Adrenal gland (tissue), 9 donors: ENCODE measurements at regions not wholly inside any gene's neighbourhood (a gene's known extent, or its start where the extent isn't known, plus 50 kb on each side); places are given as distances from the start of the nearest gene placed in this dataset.

Experiments used
- DNase-seq, 7 donors: peaks; one replicate each; pipeline ENCODE4 v3.0.0-alpha.2; 2019 to 2020
- H3K27ac ChIP-seq, 5 donors: fragments of 200-600 bp; sonication (generic) in 4 of 5; 1 replicate in 3 of 5; 2 replicates in 2 of 5; pipeline versions ENCODE4 v1.5.1 to v1.8.0; 2016 to 2020; ENCODE audit warnings: mild to moderate bottlenecking in 1 of 5
- H3K27me3 ChIP-seq: fragments of 200-600 bp; 2 replicates; pipeline ENCODE4 v1.8.0; 2021
- H3K36me3 ChIP-seq, 2 donors: fragments of 200-600 bp; replicated peaks in 1 of 2; 1 replicate in 1 of 2; 2 replicates in 1 of 2; pipeline versions ENCODE4 v1.5.1 to v1.8.0; 2018 to 2022
- H3K4me1 ChIP-seq, 2 donors: fragments of 200-600 bp; replicated peaks in 1 of 2; 1 replicate in 1 of 2; 2 replicates in 1 of 2; pipeline versions ENCODE4 v1.5.1 to v1.8.0; 2018 to 2021
- H3K4me3 ChIP-seq, 4 donors: fragments of 200-600 bp; sonication (generic) in 3 of 4; one replicate each; pipeline ENCODE4 v1.5.1; 2016 to 2018
- H3K9me3 ChIP-seq, 3 donors: fragments of 200-600 bp; sonication (generic) in 1 of 3; replicated peaks in 1 of 3; 1 replicate in 2 of 3; 2 replicates in 1 of 3; pipeline versions ENCODE4 v1.5.1 to v1.8.0; 2016 to 2021
- CTCF ChIP-seq, 6 experiments: fragments of 450-650 bp in 4 of 6; fragments of 200-600 bp in 2 of 6; sonication (generic) in 1 of 6; IDR thresholded peaks; 1 replicate in 5 of 6; 2 replicates in 1 of 6; pipeline versions ENCODE4 v1.5.1 to v1.8.0; 2016 to 2021; ENCODE audit warnings: antibody characterized with exemption in 6 of 6, mild to moderate bottlenecking in 2 of 6, moderate library complexity in 1 of 6
- POLR2A ChIP-seq, 2 donors: fragments of 450-650 bp; IDR thresholded peaks; one replicate each; pipeline ENCODE4 v1.6.1; 2017; ENCODE audit warnings: antibody characterized with exemption in 2 of 2, mild to moderate bottlenecking in 2 of 2, moderate library complexity in 1 of 2
- WGBS, 4 donors: extraction: QIAGEN DNeasy Blood & Tissue Kit in 2 of 4; methylation state at CpG; one replicate each; pipeline versions ENCODE4 v1.1.5 to v1.1.7; 2013 to 2017; 5-methylcytosine and 5-hydroxymethylcytosine counted together
- intact Hi-C, 2 donors: fragments of 100-400 bp; cut with DNase I; formaldehyde crosslinking; loops; one replicate each; pipeline versions ENCODE4 v1.14.1 to v1.15.0; 2022 to 2023
- donor health status: healthy with polysubstance abuse.
- donor health status: Bipolar disorder and iron deficiency.
- donor health status: DM: yes; HTN: yes; CAD: no.
- donor health status: DM: no; HTN: no; CAD: no.
- donor health status: DM: no; HTN: no; CAD: no.

DNA sequence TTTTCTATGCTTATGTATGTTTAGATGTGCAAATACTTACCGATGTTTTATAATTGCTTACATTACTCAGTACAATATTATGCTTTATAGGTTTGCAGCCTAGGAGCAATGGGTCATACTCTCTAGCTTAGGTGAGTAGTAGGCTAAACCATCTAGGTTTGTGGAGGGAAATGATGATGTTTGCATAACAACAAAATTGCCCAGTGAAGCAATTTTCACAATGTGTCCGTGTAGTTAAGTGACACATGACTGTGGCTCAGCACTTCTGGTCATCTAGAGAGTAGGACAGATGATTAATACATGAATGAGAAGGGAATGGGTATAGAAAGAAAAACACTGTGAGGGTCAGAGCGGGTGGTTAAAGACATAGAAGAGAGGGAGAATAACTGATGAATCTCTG is 2116.2 kb upstream of the PIK3C3 start:
- WGBS, 4 donors: 82 to 84% (median 84%) methylated on average over 3 of the region's 3 CpGs
- H3K27ac ChIP-seq: no peak overlapping the region
- DNase-seq: no peak
- no peaks in the 10 kb centered on the region for H3K4me1 ChIP-seq
- H3K27me3 ChIP-seq: no peaks in the 10 kb centered on the region
- H3K36me3 ChIP-seq: no peaks in the 10 kb centered on the region
- TF ChIP-seq POLR2A (IDR thresholded peaks at IDR 0.05) (no peak), CTCF (IDR thresholded peaks at IDR 0.05) (no peak)
- no peak overlapping the region for H3K4me3 ChIP-seq
- H3K9me3 ChIP-seq: no peaks in the 10 kb centered on the region
- intact Hi-C loops: loop anchor here in 1 of 2 donors (10.0 kb wide), 1 partner anchor 64 kb away; no protein-coding TSS in a partner anchor

DNA sequence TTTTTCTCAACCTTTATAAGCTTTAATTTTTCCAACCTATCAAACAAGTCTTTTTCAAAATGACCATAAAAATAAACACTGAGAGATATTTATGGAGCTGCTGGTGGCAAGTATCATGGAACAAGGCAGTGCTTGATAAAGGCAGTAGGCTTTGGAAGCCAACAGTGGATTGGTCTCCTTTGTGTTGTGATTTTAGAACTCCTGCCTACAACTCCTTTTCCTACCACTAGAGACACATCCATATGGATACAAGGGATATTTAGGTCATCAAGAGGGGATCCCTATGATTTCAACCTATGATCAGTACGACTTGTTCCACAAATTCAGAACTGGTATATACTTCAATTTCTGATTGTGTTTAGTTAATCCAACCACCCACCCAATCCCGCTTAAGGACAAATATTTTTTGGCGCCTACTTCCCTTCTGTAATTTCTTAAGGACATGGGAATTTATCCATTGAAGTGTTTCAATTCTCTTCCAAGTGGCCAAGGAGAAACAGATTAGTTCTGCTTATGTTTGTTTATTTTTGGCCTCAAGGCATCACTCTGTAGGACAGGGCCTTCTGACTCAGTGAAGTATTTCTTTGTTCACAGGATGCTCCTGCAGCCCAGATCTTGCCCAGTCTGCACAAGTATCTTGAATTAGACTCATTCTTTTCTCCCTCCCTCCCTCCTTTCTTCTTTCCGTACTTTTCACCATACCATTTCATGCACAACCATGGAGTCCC is 2119.6 kb upstream of the PIK3C3 start:
- H3K36me3 ChIP-seq: no peaks in the 10 kb centered on the region
- no peak overlapping the region for H3K27ac ChIP-seq
- H3K4me1 ChIP-seq: no peaks in the 10 kb centered on the region
- TF ChIP-seq POLR2A (IDR thresholded peaks at IDR 0.05): no peak
- no peak for TF ChIP-seq CTCF (IDR thresholded peaks at IDR 0.05)
- intact Hi-C loops: loop anchor here in 1 of 2 donors (10.0 kb wide), 1 partner anchor 61 kb away; no protein-coding TSS in a partner anchor
- no peak for DNase-seq
- H3K27me3 ChIP-seq: no peaks in the 10 kb centered on the region
- WGBS, 4 donors: 83 to 86% (median 85%) methylated on average over 4 of the region's 4 CpGs
- no peaks in the 10 kb centered on the region for H3K9me3 ChIP-seq
- H3K4me3 ChIP-seq: no peak overlapping the region

GRCh38 chr18:39834636-39835035 is 2120.4 kb upstream of the PIK3C3 start:
- Histone ChIP-seq H3K4me3 (no peak overlapping the region), H3K27ac (no peak overlapping the region), H3K27me3 (no peaks in the 10 kb centered on the region), H3K36me3 (no peaks in the 10 kb centered on the region), H3K9me3 (no peaks in the 10 kb centered on the region), H3K4me1 (no peaks in the 10 kb centered on the region)
- TF ChIP-seq CTCF (IDR thresholded peaks at IDR 0.05): no peak
- no peak for TF ChIP-seq POLR2A (IDR thresholded peaks at IDR 0.05)
- DNase-seq: no peak
- intact Hi-C loops: loop anchor here in 1 of 2 donors (10.0 kb wide), 1 partner anchor 60 kb away; no protein-coding TSS in a partner anchor
- WGBS, 4 donors: 73 to 85% (median 80%) methylated on average over 4 of the region's 4 CpGs

DNA sequence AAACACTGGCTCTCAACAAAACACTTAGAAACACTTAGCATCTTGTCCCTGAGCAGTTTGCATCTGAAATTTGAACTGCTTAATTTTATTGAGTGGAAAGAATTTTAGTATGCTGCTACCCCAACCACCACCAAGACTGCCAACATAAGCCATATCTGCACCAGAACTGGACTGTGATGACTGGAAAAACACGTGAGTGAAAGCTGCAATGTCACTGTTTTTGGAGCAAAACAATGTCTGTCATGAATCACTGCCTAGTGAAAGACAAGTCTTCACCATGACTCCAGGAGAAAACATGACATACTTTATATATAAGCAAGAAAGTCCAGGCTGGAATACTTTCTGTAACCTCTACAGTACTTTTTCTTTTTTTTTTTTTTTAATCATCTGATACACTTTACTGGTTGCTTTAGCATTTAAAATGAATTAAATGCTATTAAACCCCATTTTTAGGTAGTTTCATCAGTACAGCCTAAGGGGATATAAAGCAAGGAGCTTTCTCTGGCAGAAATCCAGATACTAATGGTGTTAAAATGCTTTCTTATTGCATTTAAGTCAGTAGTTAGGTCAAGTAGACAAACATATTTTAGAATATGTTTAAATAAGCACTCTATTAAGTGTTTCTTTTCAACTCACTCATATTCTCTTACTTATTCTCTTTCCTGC is 2129.4 kb upstream of the PIK3C3 start:
- DNase-seq: no peak
- Histone ChIP-seq H3K4me3 (no peak overlapping the region), H3K27me3 (no peaks in the 10 kb centered on the region), H3K36me3 (no peaks in the 10 kb centered on the region), H3K27ac (no peak overlapping the region), H3K9me3 (no peaks in the 10 kb centered on the region), H3K4me1 (no peaks in the 10 kb centered on the region)
- intact Hi-C loops: no loop called here
- TF ChIP-seq CTCF (IDR thresholded peaks at IDR 0.05) (no peak), POLR2A (IDR thresholded peaks at IDR 0.05) (no peak)
- WGBS, 4 donors: 24 to 38% (median 32%) methylated on average over 1 of the region's 1 CpG
